ENCODE measurements at regions not wholly inside any gene's neighbourhood (a gene's known extent, or its start where the extent isn't known, plus 50 kb on each side); places are given as distances from the start of the nearest gene placed in this dataset.

- TF ChIP-seq CTCF (optimal IDR thresholded peaks at IDR 0.05 in 1 of 3, IDR thresholded peaks at IDR 0.05 in 1 of 3, conservative IDR thresholded peaks at IDR 0.05 in 1 of 3; ENCODE audit: extremely low read depth in 1 of 3, insufficient read depth in 2 of 3, low read length in 3 of 3) (no peak), EZH2 (IDR thresholded peaks at IDR 0.05; ENCODE audit: low read length) (no peak)
Observed at GRCh38 chr5:33242277-33242676, 198.5 kb upstream of the TARS1 start.
